NOMO-1 treated with dmso at 0.1 percent for 144 hours (cell line): ENCODE measurements at regions not wholly inside any gene's neighbourhood (a gene's known extent, or its start where the extent isn't known, plus 50 kb on each side); places are given as distances from the start of the nearest gene placed in this dataset.
"Not testable (repeated sequence)": the region's sequence is repeated elsewhere in the genome, so short reads cannot be mapped to it uniquely, and the experiment has no call there.

ENCODE experiments used
- DNase-seq: peaks from one replicate; lab custom pipeline; 2025; ENCODE audit not compliant: unreplicated experiment; lab: John Stamatoyannopoulos, UW

GRCh38 chr16:7976563-7976962 lies 613.7 kb downstream of the TMEM114 start:
- no peak for DNase-seq

- DNase-seq: no peak
Measured at GRCh38 chr16:7976125-7976524, 614.2 kb downstream of the TMEM114 start.

GRCh38 chr16:7967996-7968509 lies 622.3 kb downstream of the TMEM114 start:
- no peak for DNase-seq

GRCh38 chr16:7964744-7965143 lies 625.6 kb downstream of the TMEM114 start:
- no peak for DNase-seq

GRCh38 chr16:7964167-7964566 lies 626.1 kb downstream of the TMEM114 start:
- DNase-seq: no peak

GRCh38 chr16:7962091-7962879 lies 628.0 kb downstream of the TMEM114 start:
- DNase-seq: no peak

GRCh38 chr16:7957151-7957550 lies 624.5 kb downstream of the RBFOX1 start:
- DNase-seq: no peak

GRCh38 chr16:7953360-7953759 lies 620.7 kb downstream of the RBFOX1 start:
- no peak for DNase-seq

GRCh38 chr16:7946142-7946541 lies 613.5 kb downstream of the RBFOX1 start:
- no peak for DNase-seq

GRCh38 chr16:7938175-7938574 lies 605.5 kb downstream of the RBFOX1 start:
- DNase-seq: no peak

GRCh38 chr16:7921345-7921744 lies 588.7 kb downstream of the RBFOX1 start:
- no peak for DNase-seq

GRCh38 chr16:7919782-7920181 lies 587.1 kb downstream of the RBFOX1 start:
- no peak for DNase-seq

GRCh38 chr16:7914748-7915147 lies 582.1 kb downstream of the RBFOX1 start:
- DNase-seq: no peak

GRCh38 chr16:7912132-7912531 lies 579.5 kb downstream of the RBFOX1 start:
- no peak for DNase-seq

- DNase-seq: no peak
Measured at GRCh38 chr16:7910116-7910515, 577.5 kb downstream of the RBFOX1 start.

GRCh38 chr16:7888411-7888810 lies 555.8 kb downstream of the RBFOX1 start:
- DNase-seq: no peak

GRCh38 chr16:7887316-7887715 lies 554.7 kb downstream of the RBFOX1 start:
- no peak for DNase-seq

GRCh38 chr16:7871979-7872378 lies 539.3 kb downstream of the RBFOX1 start:
- no peak for DNase-seq

GRCh38 chr16:7871371-7871770 lies 538.7 kb downstream of the RBFOX1 start:
- no peak for DNase-seq

GRCh38 chr16:7867831-7868230 lies 535.2 kb downstream of the RBFOX1 start:
- no peak for DNase-seq

- no peak for DNase-seq
Measured at GRCh38 chr16:7866144-7866543, 533.5 kb downstream of the RBFOX1 start.

- DNase-seq: not testable (repeated sequence)
Measured at GRCh38 chr16:7865393-7865792, 532.7 kb downstream of the RBFOX1 start.
